22Rv1 (cell line): ENCODE measurements at regions not wholly inside any gene's neighbourhood (a gene's known extent, or its start where the extent isn't known, plus 50 kb on each side); places are given as distances from the start of the nearest gene placed in this dataset.

Source experiments
- H3K27ac ChIP-seq: fragments of 450-650 bp; 2 replicates; pipeline ENCODE4 v1.5.1; 2017
- ZFX ChIP-seq: fragments of 450-650 bp; IDR thresholded peaks from 2 replicates; pipeline ENCODE4 v1.6.1; 2017; ENCODE audit warnings: antibody characterized with exemption, borderline replicate concordance
- TF ChIP-seq, protein P1 (sequence below): fragments of 450-650 bp; IDR thresholded peaks from 2 replicates; pipeline ENCODE4 v1.5.1; 2017; ENCODE audit warnings: mild to moderate bottlenecking

DNA sequence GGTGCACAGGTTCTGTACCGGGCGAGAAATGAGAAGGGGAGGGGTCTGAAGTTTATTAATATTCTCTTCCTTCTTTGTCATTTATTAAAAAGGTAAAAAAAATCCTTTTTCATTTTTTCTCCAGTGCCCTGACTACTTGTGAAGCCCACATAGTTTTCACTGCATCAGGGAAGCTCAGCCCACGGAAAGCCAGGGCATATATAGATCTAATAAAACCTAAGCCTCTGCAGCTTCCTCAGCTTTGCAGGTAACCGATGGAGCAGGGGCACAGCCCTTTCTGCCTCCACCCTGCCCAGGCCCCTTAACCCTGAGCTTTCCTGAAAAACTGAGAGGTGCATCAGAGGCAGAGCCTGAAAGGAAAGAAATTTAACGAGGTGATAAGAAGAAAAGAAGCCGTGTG is 140.1 kb downstream of the NXPE2 start:
- H3K27ac ChIP-seq, result no peak overlapping the region
- no peak for TF ChIP-seq ZFX
- TF ChIP-seq, protein P1, sequence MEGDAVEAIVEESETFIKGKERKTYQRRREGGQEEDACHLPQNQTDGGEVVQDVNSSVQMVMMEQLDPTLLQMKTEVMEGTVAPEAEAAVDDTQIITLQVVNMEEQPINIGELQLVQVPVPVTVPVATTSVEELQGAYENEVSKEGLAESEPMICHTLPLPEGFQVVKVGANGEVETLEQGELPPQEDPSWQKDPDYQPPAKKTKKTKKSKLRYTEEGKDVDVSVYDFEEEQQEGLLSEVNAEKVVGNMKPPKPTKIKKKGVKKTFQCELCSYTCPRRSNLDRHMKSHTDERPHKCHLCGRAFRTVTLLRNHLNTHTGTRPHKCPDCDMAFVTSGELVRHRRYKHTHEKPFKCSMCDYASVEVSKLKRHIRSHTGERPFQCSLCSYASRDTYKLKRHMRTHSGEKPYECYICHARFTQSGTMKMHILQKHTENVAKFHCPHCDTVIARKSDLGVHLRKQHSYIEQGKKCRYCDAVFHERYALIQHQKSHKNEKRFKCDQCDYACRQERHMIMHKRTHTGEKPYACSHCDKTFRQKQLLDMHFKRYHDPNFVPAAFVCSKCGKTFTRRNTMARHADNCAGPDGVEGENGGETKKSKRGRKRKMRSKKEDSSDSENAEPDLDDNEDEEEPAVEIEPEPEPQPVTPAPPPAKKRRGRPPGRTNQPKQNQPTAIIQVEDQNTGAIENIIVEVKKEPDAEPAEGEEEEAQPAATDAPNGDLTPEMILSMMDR, result no peak

DNA sequence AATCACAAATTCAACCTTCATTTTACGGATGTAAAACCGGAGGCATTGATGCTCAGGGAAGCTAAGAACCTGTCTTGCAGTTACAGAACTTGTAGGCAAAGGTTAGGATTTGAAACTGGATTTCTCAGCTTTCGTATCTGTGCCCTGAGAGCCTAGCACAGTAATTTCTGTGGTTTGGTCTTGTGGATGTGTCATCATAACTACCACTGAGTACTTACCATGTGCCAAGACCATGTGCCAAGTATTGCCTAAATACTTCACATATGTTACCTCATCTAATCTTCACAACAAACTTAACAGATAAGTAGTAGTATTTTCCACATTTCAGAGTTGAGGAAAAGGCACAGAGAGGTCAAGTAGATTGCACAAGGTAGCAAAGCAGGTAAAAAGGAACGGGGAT is 140.7 kb downstream of the NXPE2 start:
- TF ChIP-seq, protein P1, result no peak
- no peak for TF ChIP-seq ZFX
- H3K27ac ChIP-seq, result no peak overlapping the region

DNA sequence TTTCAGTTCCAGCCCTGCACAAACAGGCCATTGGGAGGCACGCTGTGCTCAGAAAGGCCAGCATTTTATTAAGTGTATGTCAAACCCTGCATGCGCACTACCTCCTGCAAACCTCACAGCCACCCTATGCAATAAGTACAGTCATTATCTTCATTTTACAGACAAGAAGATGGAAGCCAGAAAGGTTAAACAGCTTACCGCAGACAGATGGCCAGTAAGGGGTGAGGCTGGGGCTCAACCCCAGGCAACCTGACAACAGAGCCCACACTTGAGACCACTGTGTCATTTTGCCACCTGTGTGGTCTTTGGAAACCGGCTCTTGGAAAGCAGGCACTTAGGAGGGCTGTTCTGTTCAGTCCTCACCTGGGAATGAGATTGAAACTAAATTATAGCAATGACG is 142.3 kb downstream of the NXPE2 start:
- TF ChIP-seq ZFX, result no peak
- TF ChIP-seq, protein P1, result no peak
- H3K27ac ChIP-seq, result no peak overlapping the region

DNA sequence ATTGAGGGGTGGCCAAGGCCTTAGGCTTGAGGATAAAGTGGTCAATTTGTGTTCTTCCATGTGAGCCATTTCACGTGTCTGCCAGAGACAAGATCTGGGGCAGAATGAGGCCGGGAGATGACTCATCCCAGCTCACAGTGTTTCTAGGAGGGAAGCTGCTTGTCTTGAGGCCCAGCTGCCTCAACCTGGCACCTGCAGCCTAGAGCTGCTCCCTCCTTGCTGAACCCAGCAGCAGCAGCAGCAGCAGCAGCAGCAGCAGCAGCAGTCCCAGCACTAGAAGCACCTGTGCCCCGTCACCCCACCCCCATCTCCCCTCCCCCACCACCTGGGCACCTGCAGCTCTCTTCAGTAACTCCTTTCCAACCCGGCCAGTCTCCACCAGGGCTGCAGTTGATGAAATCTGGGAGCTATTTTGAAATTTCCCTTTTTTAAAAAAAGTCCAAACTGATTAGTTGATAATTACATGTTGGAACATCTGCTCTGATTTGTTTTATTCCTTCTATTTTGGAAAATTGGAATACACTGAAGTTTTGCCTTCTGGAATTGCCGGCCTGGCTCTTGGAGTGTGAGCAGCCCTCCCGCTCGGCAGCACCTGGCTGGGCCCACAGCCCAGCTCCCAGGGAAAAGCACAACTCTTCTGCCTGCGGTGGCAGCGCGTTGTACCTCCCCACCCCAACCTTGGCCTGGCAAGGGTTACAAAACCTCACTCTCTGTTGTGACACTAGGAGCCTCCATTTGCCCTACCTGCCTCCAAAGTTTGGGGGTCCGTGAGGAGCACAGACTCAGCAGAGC is 143.5 kb downstream of the NXPE2 start:
- no peak for TF ChIP-seq ZFX
- TF ChIP-seq, protein P1, result no peak
- no peak overlapping the region for H3K27ac ChIP-seq

DNA sequence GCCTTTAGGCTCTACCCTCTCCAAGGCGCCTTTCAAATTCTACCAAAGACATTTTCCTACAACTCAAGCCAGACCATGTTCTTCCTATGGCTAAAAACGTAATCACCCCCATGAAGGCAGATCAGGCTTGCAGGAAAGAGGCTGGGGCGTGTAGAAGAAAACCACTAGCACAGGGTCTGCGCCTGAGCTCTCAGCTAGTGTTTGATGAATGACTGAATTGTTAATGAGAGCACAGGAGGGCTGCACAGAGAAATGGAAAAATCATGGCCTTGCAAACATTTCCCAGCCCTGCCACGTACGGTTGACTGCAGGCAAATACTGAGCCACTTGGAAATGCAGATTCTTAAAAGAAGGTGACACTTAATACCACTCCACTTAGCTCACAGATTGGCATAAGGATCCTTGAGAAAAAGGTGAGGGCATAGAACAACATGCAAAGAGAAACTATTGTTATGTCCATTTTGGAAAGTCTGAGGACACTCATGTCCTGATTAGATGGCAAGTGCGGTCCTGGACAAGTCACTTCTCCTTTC is 148.6 kb downstream of the NXPE2 start:
- no peak overlapping the region for H3K27ac ChIP-seq
- TF ChIP-seq, protein P1, result no peak
- no peak for TF ChIP-seq ZFX

DNA sequence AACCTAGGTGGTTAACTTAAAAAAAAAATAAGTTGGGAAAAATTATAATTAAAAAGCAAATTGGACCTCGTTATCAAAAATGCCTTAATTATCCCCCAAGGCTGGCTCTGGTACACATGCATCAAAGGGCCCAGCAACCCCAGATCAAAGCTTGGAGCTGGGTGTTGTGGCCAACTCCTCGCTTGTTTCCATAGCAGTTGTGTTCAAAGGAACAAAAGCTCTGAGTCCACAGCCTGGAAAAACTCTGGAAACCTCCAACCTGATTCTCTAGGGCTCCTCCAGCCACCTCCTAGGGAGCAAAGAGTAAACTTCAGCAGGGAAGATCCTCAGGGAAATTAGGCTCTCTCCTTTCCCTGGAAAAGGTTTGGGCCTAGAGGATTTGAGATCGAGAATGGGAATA is 149.4 kb downstream of the NXPE2 start:
- TF ChIP-seq, protein P1, result no peak
- TF ChIP-seq ZFX, result no peak
- H3K27ac ChIP-seq, result no peak overlapping the region

DNA sequence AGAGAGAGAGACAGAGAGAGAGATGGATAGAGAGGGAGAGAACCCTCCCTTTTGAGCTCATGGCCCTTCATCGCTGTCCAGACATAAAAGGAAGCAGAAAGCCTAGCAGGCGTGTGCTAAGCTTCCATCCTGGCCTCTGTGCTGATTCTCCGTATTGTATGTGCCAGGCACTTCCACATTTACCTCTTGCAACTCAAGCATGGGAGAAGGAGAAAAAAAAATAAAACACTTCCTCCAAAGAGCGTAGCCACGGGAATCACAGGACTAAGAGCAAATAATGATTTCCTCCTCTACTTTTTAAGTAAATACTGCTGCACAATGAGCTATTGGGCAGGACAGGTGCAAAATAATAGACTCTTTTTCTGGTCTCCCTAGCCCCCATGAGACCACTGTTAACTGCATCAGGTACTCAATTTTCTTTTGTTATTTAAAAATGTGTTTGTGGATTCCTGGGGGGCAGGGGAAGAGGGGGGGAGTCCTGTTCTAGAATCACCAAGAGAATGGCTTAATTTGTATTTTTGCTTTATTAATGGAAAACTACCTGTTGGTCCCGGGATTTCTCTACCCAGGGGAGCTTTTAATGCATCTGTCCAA is 154.3 kb downstream of the NXPE2 start:
- TF ChIP-seq, protein P1, result no peak
- no peak for TF ChIP-seq ZFX
- H3K27ac ChIP-seq, result no peak overlapping the region
